BJ (cell line): ENCODE measurements at regions not wholly inside any gene's neighbourhood (a gene's known extent, or its start where the extent isn't known, plus 50 kb on each side); places are given as distances from the start of the nearest gene placed in this dataset.

Experiments used
- CTCF ChIA-PET: fragments of 350-600 bp; formaldehyde crosslinking; extraction: SDS; loops from one replicate; lab custom pipeline; 2021; ENCODE audit warnings: antibody characterized with exemption, inconsistent platforms; lab: Yijun Ruan, JAX
- POLR2A ChIA-PET: fragments of 300-600 bp; sonication (Branson Sonifier 250); formaldehyde crosslinking; extraction: SDS; loops from one replicate; lab custom pipeline; 2021; ENCODE audit warnings: antibody characterized with exemption; lab: Charles Lee
- DNase-seq: peaks from one replicate; pipeline ENCODE4 v3.0.0-alpha.2; 2011; ENCODE audit warnings: low read depth
- H3K27me3 ChIP-seq: 2 replicates; pipeline ENCODE4 v1.6.0; 2011; ENCODE audit warnings: low read length; ENCODE audit not compliant: control insufficient read depth, insufficient read depth
- H3K36me3 ChIP-seq: 2 replicates; pipeline ENCODE4 v1.5.1; 2011; ENCODE audit warnings: low read length; ENCODE audit not compliant: control insufficient read depth, insufficient read depth
- H3K4me3 ChIP-seq: 2 replicates; pipeline ENCODE4 v1.5.1; 2011; ENCODE audit warnings: low read depth, mild to moderate bottlenecking, control low read depth, low read length
- TF ChIP-seq, protein P1 (sequence below): IDR thresholded peaks from 2 replicates; pipeline ENCODE4 v1.5.1; 2011; ENCODE audit warnings: low read depth, mild to moderate bottlenecking, control low read depth, inconsistent platforms, low read length, moderate library complexity; ENCODE audit not compliant: insufficient read depth

- ChIA-PET POLR2A (no interaction called here), CTCF (no interaction called here)
- Histone ChIP-seq H3K27me3 (no peaks in the 10 kb centered on the region), H3K4me3 (no peak overlapping the region), H3K36me3 (no peaks in the 10 kb centered on the region)
- no peak for DNase-seq
- TF ChIP-seq, protein P1, sequence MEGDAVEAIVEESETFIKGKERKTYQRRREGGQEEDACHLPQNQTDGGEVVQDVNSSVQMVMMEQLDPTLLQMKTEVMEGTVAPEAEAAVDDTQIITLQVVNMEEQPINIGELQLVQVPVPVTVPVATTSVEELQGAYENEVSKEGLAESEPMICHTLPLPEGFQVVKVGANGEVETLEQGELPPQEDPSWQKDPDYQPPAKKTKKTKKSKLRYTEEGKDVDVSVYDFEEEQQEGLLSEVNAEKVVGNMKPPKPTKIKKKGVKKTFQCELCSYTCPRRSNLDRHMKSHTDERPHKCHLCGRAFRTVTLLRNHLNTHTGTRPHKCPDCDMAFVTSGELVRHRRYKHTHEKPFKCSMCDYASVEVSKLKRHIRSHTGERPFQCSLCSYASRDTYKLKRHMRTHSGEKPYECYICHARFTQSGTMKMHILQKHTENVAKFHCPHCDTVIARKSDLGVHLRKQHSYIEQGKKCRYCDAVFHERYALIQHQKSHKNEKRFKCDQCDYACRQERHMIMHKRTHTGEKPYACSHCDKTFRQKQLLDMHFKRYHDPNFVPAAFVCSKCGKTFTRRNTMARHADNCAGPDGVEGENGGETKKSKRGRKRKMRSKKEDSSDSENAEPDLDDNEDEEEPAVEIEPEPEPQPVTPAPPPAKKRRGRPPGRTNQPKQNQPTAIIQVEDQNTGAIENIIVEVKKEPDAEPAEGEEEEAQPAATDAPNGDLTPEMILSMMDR: no peak
Measured at GRCh38 chr13:60691268-60691667, 294.2 kb downstream of the TDRD3 start.

DNA sequence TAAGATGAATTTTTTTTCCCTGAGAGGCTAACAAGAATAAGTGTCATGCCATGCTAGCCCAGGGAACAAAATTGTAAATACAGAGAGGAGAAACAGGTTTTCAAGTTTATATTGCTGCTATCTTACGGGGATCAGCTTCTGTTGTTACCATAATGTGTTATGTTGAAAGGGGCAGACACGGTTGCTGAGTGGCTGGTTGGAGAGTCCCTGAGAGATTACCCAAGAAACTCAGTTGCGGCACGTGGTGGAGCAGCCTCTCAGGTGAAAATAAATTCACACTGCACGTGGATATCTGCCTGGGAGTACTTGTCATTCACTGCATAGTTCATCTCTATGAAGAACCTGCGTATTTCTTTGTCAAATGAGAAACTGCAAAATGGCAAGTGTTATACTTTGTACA is 293.6 kb downstream of the TDRD3 start:
- CTCF ChIA-PET: no interaction called here
- no peaks in the 10 kb centered on the region for H3K36me3 ChIP-seq

DNA sequence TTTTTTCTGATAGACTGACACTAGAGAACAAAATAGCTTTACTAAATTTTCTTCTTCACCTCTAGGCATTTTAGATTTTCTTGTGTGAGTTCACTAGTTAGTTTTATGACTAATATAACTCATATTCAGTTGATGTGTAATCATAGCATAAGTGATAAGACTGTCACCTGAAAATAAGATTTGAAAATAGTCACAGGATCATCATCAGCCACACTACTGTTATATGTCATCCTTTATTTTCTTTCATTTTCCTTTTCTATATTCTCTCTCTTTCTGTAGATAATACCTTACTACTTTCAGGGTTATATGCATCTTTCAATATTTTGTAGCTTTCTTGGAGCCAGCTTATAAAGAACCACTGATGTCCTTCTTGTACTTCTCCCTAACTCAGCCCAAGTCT is 292.6 kb downstream of the TDRD3 start:
- ChIA-PET POLR2A (no interaction called here), CTCF (no interaction called here)
- no peak for DNase-seq
- H3K36me3 ChIP-seq: no peaks in the 10 kb centered on the region
- H3K27me3 ChIP-seq: no peaks in the 10 kb centered on the region
- TF ChIP-seq, protein P1: no peak
- no peak overlapping the region for H3K4me3 ChIP-seq

More for the DNA sequence above, 293.6 kb downstream of the TDRD3 start:
- Histone ChIP-seq H3K4me3 (no peak overlapping the region), H3K27me3 (no peaks in the 10 kb centered on the region)
- no peak for DNase-seq
- TF ChIP-seq, protein P1: no peak
- POLR2A ChIA-PET: no interaction called here

GRCh38 chr13:60689076-60689475 is 292.1 kb downstream of the TDRD3 start:
- CTCF ChIA-PET: no interaction called here

DNA sequence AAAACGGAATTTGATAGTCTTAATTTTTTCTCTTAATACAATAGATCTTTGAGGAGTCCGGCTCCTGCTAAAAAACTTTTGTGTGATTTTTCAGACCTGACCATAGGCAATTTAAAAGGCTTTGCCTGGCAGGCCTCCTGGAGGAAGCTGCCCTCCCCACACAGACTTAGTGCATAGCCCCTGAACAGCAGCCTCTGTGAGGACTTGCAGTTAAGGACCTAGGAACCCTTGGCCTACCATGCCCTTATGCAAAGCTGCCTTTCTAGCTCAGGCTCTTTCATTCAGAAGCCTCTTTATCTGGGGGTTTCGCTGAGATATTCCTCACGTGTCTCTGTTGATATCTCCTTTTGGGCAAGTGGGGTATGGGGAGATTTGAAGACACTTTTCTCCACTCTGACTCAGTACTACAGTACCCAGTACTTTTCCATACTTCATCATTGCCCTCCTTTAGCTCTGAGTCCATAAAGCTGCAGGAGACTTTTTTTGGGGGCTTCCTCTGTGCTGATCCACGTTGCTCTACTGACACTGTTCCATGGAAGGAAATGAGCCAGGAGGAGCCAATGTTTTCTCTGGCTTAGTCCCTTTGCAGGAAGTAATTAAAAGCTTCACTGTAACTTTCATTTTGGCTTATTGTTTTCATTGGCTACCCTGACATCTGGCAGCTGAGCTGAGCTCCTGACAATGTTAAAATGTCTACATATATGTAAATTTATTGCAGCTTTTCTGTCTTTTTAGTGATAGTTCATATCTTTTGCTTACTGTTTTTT is 283.1 kb downstream of the TDRD3 start:
- DNase-seq: no peak
- CTCF ChIA-PET: no interaction called here
- TF ChIP-seq, protein P1: no peak
- no peaks in the 10 kb centered on the region for H3K36me3 ChIP-seq
- no peaks in the 10 kb centered on the region for H3K27me3 ChIP-seq
- POLR2A ChIA-PET: no interaction called here
- no peak overlapping the region for H3K4me3 ChIP-seq

More at GRCh38 chr13:60689076-60689475, 292.1 kb downstream of the TDRD3 start:
- Histone ChIP-seq H3K27me3 (no peaks in the 10 kb centered on the region), H3K36me3 (no peaks in the 10 kb centered on the region), H3K4me3 (no peak overlapping the region)
- DNase-seq: no peak
- TF ChIP-seq, protein P1: no peak
- POLR2A ChIA-PET: no interaction called here
